ENCODE measurements at regions not wholly inside any gene's neighbourhood (a gene's known extent, or its start where the extent isn't known, plus 50 kb on each side); places are given as distances from the start of the nearest gene placed in this dataset.
"Not testable (repeated sequence)": the region's sequence is repeated elsewhere in the genome, so short reads cannot be mapped to it uniquely, and the experiment has no call there.

DNA sequence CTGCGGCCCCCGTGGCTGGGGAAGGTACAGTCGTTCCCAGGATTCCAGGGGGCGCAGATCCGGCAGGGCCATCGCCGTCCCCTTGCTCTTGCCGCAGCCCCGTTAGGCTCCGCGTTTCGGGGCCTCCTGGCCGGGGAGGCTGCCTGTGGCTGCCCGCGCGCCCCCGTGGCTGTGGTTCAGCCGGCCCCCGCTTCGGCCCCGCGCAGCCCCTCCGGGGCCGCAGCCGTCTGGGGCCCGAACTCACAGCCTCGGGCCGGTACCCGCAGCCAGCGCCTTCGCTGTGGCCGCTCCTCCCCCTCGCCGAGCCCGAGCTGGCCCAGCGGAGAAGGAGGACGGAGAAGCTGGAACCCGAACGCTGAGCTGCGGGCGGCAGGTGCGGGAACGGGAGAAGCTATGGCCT, 1826.9 kb upstream of the DEFB115 start:
- Histone ChIP-seq H3K27ac (ENCODE audit: extremely low read depth, low read depth, low read length) (no peak overlapping the region), H3K4me1 (ENCODE audit: control insufficient read depth, insufficient read depth, low read length) (no peaks in the 10 kb centered on the region), H3K9me3 (ENCODE audit: control insufficient read depth, insufficient read depth, low read depth, low read length) (no peaks in the 10 kb centered on the region), H3K36me3 (ENCODE audit: control insufficient read depth in 2 of 2, insufficient read depth in 1 of 2, low read length in 2 of 2) (no peaks in the 10 kb centered on the region), H3K4me3 (ENCODE audit: low read depth, low read length) (no peak overlapping the region)
- TF ChIP-seq, protein P1, sequence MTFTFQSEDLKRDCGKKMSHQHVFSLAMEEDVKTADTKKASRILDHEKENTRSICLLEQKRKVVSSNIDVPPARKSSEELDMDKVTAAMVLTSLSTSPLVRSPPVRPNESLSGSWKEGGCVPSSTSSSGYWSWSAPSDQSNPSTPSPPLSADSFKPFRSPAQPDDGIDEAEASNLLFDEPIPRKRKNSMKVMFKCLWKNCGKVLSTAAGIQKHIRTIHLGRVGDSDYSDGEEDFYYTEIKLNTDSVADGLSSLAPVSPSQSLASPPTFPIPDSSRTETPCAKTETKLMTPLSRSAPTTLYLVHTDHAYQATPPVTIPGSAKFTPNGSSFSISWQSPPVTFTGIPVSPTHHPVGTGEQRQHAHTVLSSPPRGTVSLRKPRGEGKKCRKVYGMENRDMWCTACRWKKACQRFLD (tag by site-specific recombination; IDR thresholded peaks at IDR 0.05) = no peak
- TF ChIP-seq ZFHX2 (tag by site-specific recombination; conservative IDR thresholded peaks at IDR 0.05) = no peak
- no peak for TF ChIP-seq ZNF777 (tag by site-specific recombination; IDR thresholded peaks at IDR 0.05; ENCODE audit: borderline replicate concordance)
- TF ChIP-seq, protein P2, sequence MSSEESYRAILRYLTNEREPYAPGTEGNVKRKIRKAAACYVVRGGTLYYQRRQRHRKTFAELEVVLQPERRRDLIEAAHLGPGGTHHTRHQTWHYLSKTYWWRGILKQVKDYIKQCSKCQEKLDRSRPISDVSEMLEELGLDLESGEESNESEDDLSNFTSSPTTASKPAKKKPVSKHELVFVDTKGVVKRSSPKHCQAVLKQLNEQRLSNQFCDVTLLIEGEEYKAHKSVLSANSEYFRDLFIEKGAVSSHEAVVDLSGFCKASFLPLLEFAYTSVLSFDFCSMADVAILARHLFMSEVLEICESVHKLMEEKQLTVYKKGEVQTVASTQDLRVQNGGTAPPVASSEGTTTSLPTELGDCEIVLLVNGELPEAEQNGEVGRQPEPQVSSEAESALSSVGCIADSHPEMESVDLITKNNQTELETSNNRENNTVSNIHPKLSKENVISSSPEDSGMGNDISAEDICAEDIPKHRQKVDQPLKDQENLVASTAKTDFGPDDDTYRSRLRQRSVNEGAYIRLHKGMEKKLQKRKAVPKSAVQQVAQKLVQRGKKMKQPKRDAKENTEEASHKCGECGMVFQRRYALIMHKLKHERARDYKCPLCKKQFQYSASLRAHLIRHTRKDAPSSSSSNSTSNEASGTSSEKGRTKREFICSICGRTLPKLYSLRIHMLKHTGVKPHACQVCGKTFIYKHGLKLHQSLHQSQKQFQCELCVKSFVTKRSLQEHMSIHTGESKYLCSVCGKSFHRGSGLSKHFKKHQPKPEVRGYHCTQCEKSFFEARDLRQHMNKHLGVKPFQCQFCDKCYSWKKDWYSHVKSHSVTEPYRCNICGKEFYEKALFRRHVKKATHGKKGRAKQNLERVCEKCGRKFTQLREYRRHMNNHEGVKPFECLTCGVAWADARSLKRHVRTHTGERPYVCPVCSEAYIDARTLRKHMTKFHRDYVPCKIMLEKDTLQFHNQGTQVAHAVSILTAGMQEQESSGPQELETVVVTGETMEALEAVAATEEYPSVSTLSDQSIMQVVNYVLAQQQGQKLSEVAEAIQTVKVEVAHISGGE (tag by site-specific recombination; conservative IDR thresholded peaks at IDR 0.05; ENCODE audit: low read depth) = no peak
- no peak for TF ChIP-seq ZNF239 (tag by site-specific recombination; IDR thresholded peaks at IDR 0.05)
- TF ChIP-seq KLF7 (tag by site-specific recombination; IDR thresholded peaks at IDR 0.05; ENCODE audit: borderline replicate concordance) = no peak
- TF ChIP-seq, protein P3, sequence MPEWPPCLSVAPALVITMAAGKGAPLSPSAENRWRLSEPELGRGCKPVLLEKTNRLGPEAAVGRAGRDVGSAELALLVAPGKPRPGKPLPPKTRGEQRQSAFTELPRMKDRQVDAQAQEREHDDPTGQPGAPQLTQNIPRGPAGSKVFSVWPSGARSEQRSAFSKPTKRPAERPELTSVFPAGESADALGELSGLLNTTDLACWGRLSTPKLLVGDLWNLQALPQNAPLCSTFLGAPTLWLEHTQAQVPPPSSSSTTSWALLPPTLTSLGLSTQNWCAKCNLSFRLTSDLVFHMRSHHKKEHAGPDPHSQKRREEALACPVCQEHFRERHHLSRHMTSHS (tag by site-specific recombination; IDR thresholded peaks at IDR 0.05) = no peak
- no peak for TF ChIP-seq ZNF747 (tag by site-specific recombination; IDR thresholded peaks at IDR 0.05)
- TF ChIP-seq ZNF510 (tag by site-specific recombination; IDR thresholded peaks at IDR 0.05; ENCODE audit: insufficient replicate concordance) = no peak
- CTCF ChIA-PET = interaction anchor here (1.0 kb wide), 1 partner anchor 13 kb away, joined by 3 read pairs; no protein-coding TSS in a partner anchor
- POLR2A ChIA-PET = no interaction called here

DNA sequence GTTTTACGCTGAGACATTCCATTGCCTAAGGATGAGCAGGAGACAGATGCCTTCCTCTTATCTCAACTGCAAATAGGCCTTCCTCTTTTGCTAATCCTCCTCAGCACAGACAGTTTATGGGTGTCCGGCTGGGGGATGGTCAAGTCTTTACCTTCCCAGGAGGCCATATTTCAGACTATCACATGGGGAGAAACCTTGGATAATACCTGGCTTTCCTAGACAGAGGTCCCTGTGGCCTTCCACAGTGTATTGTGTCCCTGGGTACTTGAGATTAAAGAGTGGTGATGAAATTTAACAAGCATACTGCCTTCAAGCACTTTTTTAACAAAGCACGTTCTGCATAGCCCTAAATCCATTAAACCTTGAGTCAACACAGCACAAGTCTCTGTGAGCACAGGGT, 1816.7 kb upstream of the DEFB115 start:
- CTCF ChIA-PET; H3K4me1 ChIP-seq (ENCODE audit: control insufficient read depth, insufficient read depth, low read length); H3K36me3 ChIP-seq (ENCODE audit: control insufficient read depth in 2 of 2, insufficient read depth in 1 of 2, low read length in 2 of 2); POLR2A ChIA-PET; H3K4me3 ChIP-seq (ENCODE audit: low read depth, low read length); H3K9me3 ChIP-seq (ENCODE audit: control insufficient read depth, insufficient read depth, low read depth, low read length); H3K27ac ChIP-seq (ENCODE audit: extremely low read depth, low read depth, low read length): not testable (repeated sequence)

DNA sequence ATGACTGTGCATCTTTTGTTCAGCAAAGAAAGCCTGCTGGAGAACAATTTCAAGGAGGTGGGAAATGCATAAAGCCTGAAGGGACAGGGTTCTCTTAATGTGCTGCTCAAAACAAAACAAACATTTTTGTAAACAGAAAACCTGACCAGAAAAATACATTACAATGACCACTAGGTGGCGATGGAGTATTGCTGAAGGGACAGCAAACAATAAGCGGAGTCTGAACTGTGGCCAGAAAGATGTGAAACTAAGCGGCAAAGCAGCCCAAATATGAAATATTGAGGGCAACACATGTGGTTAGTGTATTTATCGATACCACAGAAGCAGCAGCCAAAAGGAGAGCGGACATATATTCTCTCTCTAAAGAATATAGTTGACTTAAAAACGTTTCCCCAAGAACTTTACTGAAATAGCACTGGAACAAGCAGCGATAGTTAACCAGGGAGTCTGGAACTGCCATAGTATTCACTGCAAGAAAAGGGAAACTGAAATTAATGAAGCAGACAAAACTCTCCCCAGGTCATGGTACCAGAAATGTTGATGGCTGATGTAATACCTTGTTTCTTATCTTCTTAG, 1814.2 kb upstream of the DEFB115 start:
- POLR2A ChIA-PET; H3K36me3 ChIP-seq (ENCODE audit: control insufficient read depth in 2 of 2, insufficient read depth in 1 of 2, low read length in 2 of 2); H3K4me3 ChIP-seq (ENCODE audit: low read depth, low read length); H3K4me1 ChIP-seq (ENCODE audit: control insufficient read depth, insufficient read depth, low read length); H3K27ac ChIP-seq (ENCODE audit: extremely low read depth, low read depth, low read length); H3K9me3 ChIP-seq (ENCODE audit: control insufficient read depth, insufficient read depth, low read depth, low read length): not testable (repeated sequence)
- peak; percentile 88 for TF ChIP-seq ZNF654 (tag by site-specific recombination; IDR thresholded peaks at IDR 0.05; ENCODE audit: low read depth)
- TF ChIP-seq, protein P4, sequence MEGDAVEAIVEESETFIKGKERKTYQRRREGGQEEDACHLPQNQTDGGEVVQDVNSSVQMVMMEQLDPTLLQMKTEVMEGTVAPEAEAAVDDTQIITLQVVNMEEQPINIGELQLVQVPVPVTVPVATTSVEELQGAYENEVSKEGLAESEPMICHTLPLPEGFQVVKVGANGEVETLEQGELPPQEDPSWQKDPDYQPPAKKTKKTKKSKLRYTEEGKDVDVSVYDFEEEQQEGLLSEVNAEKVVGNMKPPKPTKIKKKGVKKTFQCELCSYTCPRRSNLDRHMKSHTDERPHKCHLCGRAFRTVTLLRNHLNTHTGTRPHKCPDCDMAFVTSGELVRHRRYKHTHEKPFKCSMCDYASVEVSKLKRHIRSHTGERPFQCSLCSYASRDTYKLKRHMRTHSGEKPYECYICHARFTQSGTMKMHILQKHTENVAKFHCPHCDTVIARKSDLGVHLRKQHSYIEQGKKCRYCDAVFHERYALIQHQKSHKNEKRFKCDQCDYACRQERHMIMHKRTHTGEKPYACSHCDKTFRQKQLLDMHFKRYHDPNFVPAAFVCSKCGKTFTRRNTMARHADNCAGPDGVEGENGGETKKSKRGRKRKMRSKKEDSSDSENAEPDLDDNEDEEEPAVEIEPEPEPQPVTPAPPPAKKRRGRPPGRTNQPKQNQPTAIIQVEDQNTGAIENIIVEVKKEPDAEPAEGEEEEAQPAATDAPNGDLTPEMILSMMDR (tag by site-specific recombination; IDR thresholded peaks at IDR 0.05) = 0 out of 2 replicates have a peak, but pooled peaks have one; percentile 37
- CTCF ChIA-PET = interaction anchor here (0.7 to 1.8 kb wide), 6 partner anchors 11 to 147 kb away, joined by 3 to 4 read pairs (median 3); no protein-coding TSS in a partner anchor
